ENCODE measurements at regions not wholly inside any gene's neighbourhood (a gene's known extent, or its start where the extent isn't known, plus 50 kb on each side); places are given as distances from the start of the nearest gene placed in this dataset.

DNA sequence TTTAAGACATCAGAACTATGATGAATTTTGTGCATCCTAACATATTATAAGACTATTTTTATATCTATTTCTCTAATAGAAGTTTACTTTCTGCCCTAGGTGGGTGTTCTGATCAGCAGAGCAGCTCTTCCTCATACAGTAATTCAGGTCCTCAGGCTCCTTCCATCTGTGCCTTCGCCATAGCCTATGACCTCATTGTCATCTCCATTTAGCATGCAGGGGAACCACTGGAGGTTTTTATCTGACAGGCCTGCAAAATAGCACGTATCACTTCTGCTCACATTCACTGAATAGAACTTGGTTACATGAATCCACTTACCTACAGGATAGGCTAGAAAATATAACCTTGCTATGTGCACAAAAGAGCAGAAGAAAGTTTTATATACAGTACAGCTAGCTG lies 159.4 kb upstream of the CCNH start:
- Histone ChIP-seq H3K4me1 (ENCODE audit: insufficient read depth, low read length) (no peaks in the 10 kb centered on the region), H3K9me3 (ENCODE audit: low read length) (no peaks in the 10 kb centered on the region)

DNA sequence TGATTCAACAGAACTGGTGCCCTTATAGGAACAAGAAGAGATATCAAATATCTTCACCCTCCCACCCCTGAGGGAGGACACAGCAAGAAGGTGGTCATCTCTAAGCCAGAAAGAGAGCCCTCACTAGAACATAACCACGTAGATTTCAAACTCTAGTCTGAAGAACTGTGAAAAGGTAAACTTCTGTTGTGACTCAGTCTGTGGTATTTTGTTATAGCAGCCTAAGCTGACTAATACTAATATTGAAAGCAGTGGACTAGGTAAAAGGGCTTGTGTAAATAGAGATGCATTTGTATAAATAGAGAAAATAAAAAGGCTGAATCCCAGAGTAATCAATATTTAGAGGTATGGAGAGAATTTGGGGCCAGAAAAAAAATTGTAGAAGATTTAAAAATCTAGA lies 157.6 kb upstream of the CCNH start:
- H3K36me3 ChIP-seq (ENCODE audit: insufficient read depth, low read length): no peaks in the 10 kb centered on the region
- H3K9me3 ChIP-seq (ENCODE audit: low read length): no peaks in the 10 kb centered on the region
- H3K9ac ChIP-seq (ENCODE audit: low read length): no peak overlapping the region
- no peaks in the 10 kb centered on the region for H3K27me3 ChIP-seq (ENCODE audit: control insufficient read depth in 1 of 2, insufficient read depth in 2 of 2, low read length in 2 of 2)
- no peak overlapping the region for H3K4me3 ChIP-seq (ENCODE audit: low read depth in 1 of 2, low read length in 2 of 2)
- H3K4me1 ChIP-seq (ENCODE audit: insufficient read depth, low read length): no peaks in the 10 kb centered on the region
- no peak overlapping the region for H3K27ac ChIP-seq (ENCODE audit: low read depth, low read length)

More for the DNA sequence above, 159.4 kb upstream of the CCNH start:
- no peaks in the 10 kb centered on the region for H3K36me3 ChIP-seq (ENCODE audit: insufficient read depth, low read length)
- H3K27ac ChIP-seq (ENCODE audit: low read depth, low read length): no peak overlapping the region
- H3K9ac ChIP-seq (ENCODE audit: low read length): no peak overlapping the region
- H3K27me3 ChIP-seq (ENCODE audit: control insufficient read depth in 1 of 2, insufficient read depth in 2 of 2, low read length in 2 of 2): no peaks in the 10 kb centered on the region
- no peak overlapping the region for H3K4me3 ChIP-seq (ENCODE audit: low read depth in 1 of 2, low read length in 2 of 2)

GRCh38 chr5:87562068-87562467 lies 149.3 kb upstream of the CCNH start:
- no peak overlapping the region for H3K9ac ChIP-seq (ENCODE audit: low read length)
- H3K9me3 ChIP-seq (ENCODE audit: low read length): no peaks in the 10 kb centered on the region
- no peaks in the 10 kb centered on the region for H3K4me1 ChIP-seq (ENCODE audit: insufficient read depth, low read length)

GRCh38 chr5:87560528-87560927 lies 147.8 kb upstream of the CCNH start:
- Histone ChIP-seq H3K27me3 (ENCODE audit: control insufficient read depth in 1 of 2, insufficient read depth in 2 of 2, low read length in 2 of 2) (no peaks in the 10 kb centered on the region), H3K9me3 (ENCODE audit: low read length) (no peaks in the 10 kb centered on the region), H3K27ac (ENCODE audit: low read depth, low read length) (no peak overlapping the region), H3K4me3 (ENCODE audit: low read depth in 1 of 2, low read length in 2 of 2) (no peak overlapping the region), H3K36me3 (ENCODE audit: insufficient read depth, low read length) (no peaks in the 10 kb centered on the region), H3K9ac (ENCODE audit: low read length) (no peak overlapping the region), H3K4me1 (ENCODE audit: insufficient read depth, low read length) (no peaks in the 10 kb centered on the region)

More at GRCh38 chr5:87562068-87562467, 149.3 kb upstream of the CCNH start:
- Histone ChIP-seq H3K27me3 (ENCODE audit: control insufficient read depth in 1 of 2, insufficient read depth in 2 of 2, low read length in 2 of 2) (no peaks in the 10 kb centered on the region), H3K36me3 (ENCODE audit: insufficient read depth, low read length) (no peaks in the 10 kb centered on the region), H3K4me3 (ENCODE audit: low read depth in 1 of 2, low read length in 2 of 2) (no peak overlapping the region), H3K27ac (ENCODE audit: low read depth, low read length) (no peak overlapping the region)

GRCh38 chr5:87551911-87552310 lies 139.2 kb upstream of the CCNH start:
- Histone ChIP-seq H3K4me3 (ENCODE audit: low read depth in 1 of 2, low read length in 2 of 2) (no peak overlapping the region), H3K27me3 (ENCODE audit: control insufficient read depth in 1 of 2, insufficient read depth in 2 of 2, low read length in 2 of 2) (no peaks in the 10 kb centered on the region), H3K27ac (ENCODE audit: low read depth, low read length) (no peak overlapping the region), H3K36me3 (ENCODE audit: insufficient read depth, low read length) (no peaks in the 10 kb centered on the region), H3K9ac (ENCODE audit: low read length) (no peak overlapping the region), H3K9me3 (ENCODE audit: low read length) (no peaks in the 10 kb centered on the region), H3K4me1 (ENCODE audit: insufficient read depth, low read length) (peaks cover 14% of the 10 kb centered on the region)

DNA sequence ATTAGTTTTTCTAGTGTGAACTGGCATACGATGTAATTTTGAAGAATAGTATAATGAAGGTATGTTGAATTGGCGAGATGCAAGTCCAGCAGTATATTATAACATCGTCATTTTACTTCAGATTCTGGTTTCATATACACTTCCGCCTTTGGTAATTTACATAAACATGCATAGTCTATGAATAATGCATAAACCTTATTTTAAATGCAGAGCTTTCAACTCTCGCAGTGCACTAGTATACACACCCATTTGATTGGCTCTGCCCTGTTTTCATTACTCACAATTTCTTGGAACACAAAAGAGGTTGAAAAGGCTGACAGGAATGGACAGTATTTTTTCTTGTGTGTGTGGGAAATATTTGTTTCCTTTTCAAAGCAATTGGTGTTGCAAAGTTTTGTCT lies 128.9 kb upstream of the CCNH start:
- no peaks in the 10 kb centered on the region for H3K36me3 ChIP-seq (ENCODE audit: insufficient read depth, low read length)
- no peak overlapping the region for H3K9ac ChIP-seq (ENCODE audit: low read length)
- H3K27ac ChIP-seq (ENCODE audit: low read depth, low read length): no peak overlapping the region
- no peak overlapping the region for H3K4me3 ChIP-seq (ENCODE audit: low read depth in 1 of 2, low read length in 2 of 2)
- peaks cover 14% of the 10 kb centered on the region for H3K4me1 ChIP-seq (ENCODE audit: insufficient read depth, low read length)
- no peaks in the 10 kb centered on the region for H3K9me3 ChIP-seq (ENCODE audit: low read length)
- H3K27me3 ChIP-seq (ENCODE audit: control insufficient read depth in 1 of 2, insufficient read depth in 2 of 2, low read length in 2 of 2): no peaks in the 10 kb centered on the region

DNA sequence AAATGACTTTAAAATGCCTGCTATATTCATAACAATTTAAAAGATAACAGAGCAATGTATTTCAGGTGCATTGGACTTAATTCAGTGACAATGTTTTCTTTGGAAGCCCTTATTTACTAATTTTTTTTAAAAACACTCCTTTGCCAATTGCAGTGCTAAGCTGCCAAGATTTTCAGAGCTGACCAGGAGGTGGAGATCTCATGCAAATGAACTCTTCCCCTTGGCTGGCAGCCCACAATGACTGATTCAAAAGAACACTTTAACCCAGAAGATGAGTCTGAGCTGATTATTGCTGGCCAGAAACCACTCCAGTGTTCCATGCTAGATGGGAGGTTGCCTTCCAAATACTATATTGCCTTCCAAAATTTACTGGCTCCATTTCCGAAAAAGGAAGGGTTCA lies 128.3 kb upstream of the CCNH start:
- Histone ChIP-seq H3K36me3 (ENCODE audit: insufficient read depth, low read length) (no peaks in the 10 kb centered on the region), H3K4me1 (ENCODE audit: insufficient read depth, low read length) (peaks cover 14% of the 10 kb centered on the region), H3K27ac (ENCODE audit: low read depth, low read length) (no peak overlapping the region), H3K9me3 (ENCODE audit: low read length) (no peaks in the 10 kb centered on the region), H3K4me3 (ENCODE audit: low read depth in 1 of 2, low read length in 2 of 2) (no peak overlapping the region), H3K9ac (ENCODE audit: low read length) (no peak overlapping the region), H3K27me3 (ENCODE audit: control insufficient read depth in 1 of 2, insufficient read depth in 2 of 2, low read length in 2 of 2) (no peaks in the 10 kb centered on the region)

- Histone ChIP-seq H3K4me3 (ENCODE audit: low read depth in 1 of 2, low read length in 2 of 2) (no peak overlapping the region), H3K9me3 (ENCODE audit: low read length) (no peaks in the 10 kb centered on the region), H3K4me1 (ENCODE audit: insufficient read depth, low read length) (peaks cover 14% of the 10 kb centered on the region), H3K27ac (ENCODE audit: low read depth, low read length) (no peak overlapping the region), H3K36me3 (ENCODE audit: insufficient read depth, low read length) (no peaks in the 10 kb centered on the region), H3K27me3 (ENCODE audit: control insufficient read depth in 1 of 2, insufficient read depth in 2 of 2, low read length in 2 of 2) (no peaks in the 10 kb centered on the region), H3K9ac (ENCODE audit: low read length) (no peak overlapping the region)
Observed at GRCh38 chr5:87539839-87540238, 127.1 kb upstream of the CCNH start.

DNA sequence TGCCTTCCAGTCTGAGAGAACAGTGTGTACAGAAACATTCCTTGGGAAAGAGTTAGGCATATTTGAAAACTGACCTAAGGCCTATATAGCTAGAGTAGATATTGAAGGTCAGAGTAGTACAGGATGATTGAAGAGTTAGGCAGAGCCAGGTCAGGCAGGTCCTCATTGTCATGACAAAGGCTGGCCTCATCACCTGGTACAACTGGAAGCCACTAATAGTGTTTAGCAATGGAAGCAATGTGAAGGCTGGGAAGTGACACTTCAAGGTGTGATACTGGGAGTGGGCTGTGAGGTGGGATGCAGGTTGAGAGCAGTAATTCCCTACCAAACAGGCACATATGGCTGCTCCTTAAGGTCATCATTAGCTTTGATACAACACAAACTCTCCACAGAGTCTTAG lies 123.6 kb upstream of the CCNH start:
- Histone ChIP-seq H3K27me3 (ENCODE audit: control insufficient read depth in 1 of 2, insufficient read depth in 2 of 2, low read length in 2 of 2) (no peaks in the 10 kb centered on the region), H3K36me3 (ENCODE audit: insufficient read depth, low read length) (no peaks in the 10 kb centered on the region), H3K4me3 (ENCODE audit: low read depth in 1 of 2, low read length in 2 of 2) (no peak overlapping the region), H3K9ac (ENCODE audit: low read length) (no peak overlapping the region), H3K9me3 (ENCODE audit: low read length) (no peaks in the 10 kb centered on the region), H3K27ac (ENCODE audit: low read depth, low read length) (no peak overlapping the region), H3K4me1 (ENCODE audit: insufficient read depth, low read length) (peaks cover 8% of the 10 kb centered on the region)

DNA sequence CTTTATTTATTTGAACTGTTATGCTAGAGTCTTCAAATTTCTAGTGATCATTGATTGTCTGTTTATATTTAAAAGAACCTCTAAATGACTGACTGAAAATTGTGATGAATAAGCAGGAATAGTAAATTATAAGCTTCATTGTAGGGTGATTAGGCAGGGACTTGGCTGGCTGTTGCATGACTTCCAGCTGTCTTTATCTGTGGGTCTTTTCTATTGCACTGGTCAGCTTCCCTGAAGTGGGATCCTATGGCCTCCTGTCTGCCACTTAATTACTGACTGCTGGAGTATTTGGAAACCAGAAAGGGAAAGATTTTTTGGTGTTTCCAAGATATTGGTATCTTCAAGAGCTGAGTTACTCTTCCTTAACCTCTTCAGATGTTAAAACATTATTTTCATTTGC lies 123.0 kb upstream of the CCNH start:
- no peaks in the 10 kb centered on the region for H3K36me3 ChIP-seq (ENCODE audit: insufficient read depth, low read length)

DNA sequence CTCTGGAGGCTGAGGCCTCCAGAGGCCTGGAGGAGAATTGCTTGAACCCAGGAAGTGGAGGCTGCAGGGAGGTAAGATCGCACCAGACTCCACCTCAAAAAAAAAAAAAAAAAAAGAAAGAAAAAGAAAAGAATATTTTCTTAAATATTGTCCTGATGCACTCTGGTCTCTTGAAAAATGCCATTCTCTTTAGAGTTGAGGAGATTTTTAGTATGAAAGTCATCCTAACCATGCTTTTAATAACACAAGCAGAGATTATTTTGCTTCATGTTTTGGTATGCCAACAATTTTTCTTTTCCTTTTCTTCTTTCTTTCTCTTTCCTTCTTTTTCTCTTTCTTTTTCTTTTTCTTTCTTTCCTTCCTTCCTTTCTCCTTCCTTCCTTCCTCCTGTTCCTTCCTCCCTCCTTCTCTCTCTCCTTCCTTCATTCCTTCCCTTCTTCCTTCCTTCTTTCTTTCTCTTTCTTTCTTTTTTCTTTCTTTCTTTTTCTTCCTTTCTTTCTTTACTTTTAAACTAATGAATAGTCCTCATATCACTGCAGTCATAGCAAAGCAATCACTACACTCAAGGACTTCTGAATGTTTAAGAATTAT lies 116.9 kb upstream of the CCNH start:
- no peak overlapping the region for H3K4me3 ChIP-seq (ENCODE audit: low read depth in 1 of 2, low read length in 2 of 2)
- H3K9me3 ChIP-seq (ENCODE audit: low read length): no peaks in the 10 kb centered on the region
- no peaks in the 10 kb centered on the region for H3K27me3 ChIP-seq (ENCODE audit: control insufficient read depth in 1 of 2, insufficient read depth in 2 of 2, low read length in 2 of 2)
- H3K4me1 ChIP-seq (ENCODE audit: insufficient read depth, low read length): no peaks in the 10 kb centered on the region
- no peak overlapping the region for H3K27ac ChIP-seq (ENCODE audit: low read depth, low read length)
- no peaks in the 10 kb centered on the region for H3K36me3 ChIP-seq (ENCODE audit: insufficient read depth, low read length)
- no peak overlapping the region for H3K9ac ChIP-seq (ENCODE audit: low read length)

More for the DNA sequence above, 123.0 kb upstream of the CCNH start:
- H3K9ac ChIP-seq (ENCODE audit: low read length): no peak overlapping the region
- peaks cover 1% of the 10 kb centered on the region for H3K4me1 ChIP-seq (ENCODE audit: insufficient read depth, low read length)
- H3K9me3 ChIP-seq (ENCODE audit: low read length): no peaks in the 10 kb centered on the region
- H3K4me3 ChIP-seq (ENCODE audit: low read depth in 1 of 2, low read length in 2 of 2): no peak overlapping the region
- H3K27ac ChIP-seq (ENCODE audit: low read depth, low read length): no peak overlapping the region
- no peaks in the 10 kb centered on the region for H3K27me3 ChIP-seq (ENCODE audit: control insufficient read depth in 1 of 2, insufficient read depth in 2 of 2, low read length in 2 of 2)

DNA sequence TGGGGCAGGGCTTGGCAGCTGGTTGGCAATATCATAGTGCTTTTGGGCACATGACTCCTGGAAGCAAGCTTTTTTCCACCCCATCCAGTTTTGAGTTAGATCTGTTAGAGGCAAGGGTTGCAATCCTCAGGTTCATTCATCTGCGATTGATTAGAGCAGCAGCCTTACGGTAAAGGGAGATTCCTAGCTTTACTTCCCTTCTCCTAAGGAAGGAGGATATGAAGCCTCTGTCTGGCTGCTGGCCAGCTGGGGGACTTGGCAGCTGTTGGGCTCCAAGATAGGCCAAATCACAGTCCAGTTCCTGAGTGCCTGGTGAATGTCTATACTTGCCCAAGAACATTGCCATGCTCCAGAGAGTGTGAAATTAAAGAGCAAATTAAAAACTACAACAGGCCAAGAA lies 113.4 kb upstream of the CCNH start:
- H3K27me3 ChIP-seq (ENCODE audit: control insufficient read depth in 1 of 2, insufficient read depth in 2 of 2, low read length in 2 of 2): no peaks in the 10 kb centered on the region

More for the DNA sequence above, 113.4 kb upstream of the CCNH start:
- Histone ChIP-seq H3K36me3 (ENCODE audit: insufficient read depth, low read length) (no peaks in the 10 kb centered on the region), H3K9me3 (ENCODE audit: low read length) (no peaks in the 10 kb centered on the region), H3K27ac (ENCODE audit: low read depth, low read length) (no peak overlapping the region), H3K4me3 (ENCODE audit: low read depth in 1 of 2, low read length in 2 of 2) (no peak overlapping the region), H3K9ac (ENCODE audit: low read length) (no peak overlapping the region), H3K4me1 (ENCODE audit: insufficient read depth, low read length) (no peaks in the 10 kb centered on the region)
